ENCODE measurements at regions not wholly inside any gene's neighbourhood (a gene's known extent, or its start where the extent isn't known, plus 50 kb on each side); places are given as distances from the start of the nearest gene placed in this dataset.

- TF ChIP-seq, protein P1, sequence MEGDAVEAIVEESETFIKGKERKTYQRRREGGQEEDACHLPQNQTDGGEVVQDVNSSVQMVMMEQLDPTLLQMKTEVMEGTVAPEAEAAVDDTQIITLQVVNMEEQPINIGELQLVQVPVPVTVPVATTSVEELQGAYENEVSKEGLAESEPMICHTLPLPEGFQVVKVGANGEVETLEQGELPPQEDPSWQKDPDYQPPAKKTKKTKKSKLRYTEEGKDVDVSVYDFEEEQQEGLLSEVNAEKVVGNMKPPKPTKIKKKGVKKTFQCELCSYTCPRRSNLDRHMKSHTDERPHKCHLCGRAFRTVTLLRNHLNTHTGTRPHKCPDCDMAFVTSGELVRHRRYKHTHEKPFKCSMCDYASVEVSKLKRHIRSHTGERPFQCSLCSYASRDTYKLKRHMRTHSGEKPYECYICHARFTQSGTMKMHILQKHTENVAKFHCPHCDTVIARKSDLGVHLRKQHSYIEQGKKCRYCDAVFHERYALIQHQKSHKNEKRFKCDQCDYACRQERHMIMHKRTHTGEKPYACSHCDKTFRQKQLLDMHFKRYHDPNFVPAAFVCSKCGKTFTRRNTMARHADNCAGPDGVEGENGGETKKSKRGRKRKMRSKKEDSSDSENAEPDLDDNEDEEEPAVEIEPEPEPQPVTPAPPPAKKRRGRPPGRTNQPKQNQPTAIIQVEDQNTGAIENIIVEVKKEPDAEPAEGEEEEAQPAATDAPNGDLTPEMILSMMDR (IDR thresholded peaks at IDR 0.05; ENCODE audit: low read depth, low read length), result no peak
- no peak for DNase-seq (ENCODE audit: extremely low read depth, low read depth)
These were observed 208.3 kb upstream of the ZNF608 start for GRCh38 chr5:124954784-124955183.

- TF ChIP-seq, protein P1 (IDR thresholded peaks at IDR 0.05; ENCODE audit: low read depth, low read length), result no peak
- DNase-seq (ENCODE audit: extremely low read depth, low read depth), result no peak
These were observed 210.1 kb upstream of the ZNF608 start for GRCh38 chr5:124956471-124957029.

- TF ChIP-seq, protein P1 (IDR thresholded peaks at IDR 0.05; ENCODE audit: low read depth, low read length), result no peak
- DNase-seq (ENCODE audit: extremely low read depth, low read depth), result no peak
These were observed 210.6 kb upstream of the ZNF608 start for GRCh38 chr5:124957063-124957462.

DNA sequence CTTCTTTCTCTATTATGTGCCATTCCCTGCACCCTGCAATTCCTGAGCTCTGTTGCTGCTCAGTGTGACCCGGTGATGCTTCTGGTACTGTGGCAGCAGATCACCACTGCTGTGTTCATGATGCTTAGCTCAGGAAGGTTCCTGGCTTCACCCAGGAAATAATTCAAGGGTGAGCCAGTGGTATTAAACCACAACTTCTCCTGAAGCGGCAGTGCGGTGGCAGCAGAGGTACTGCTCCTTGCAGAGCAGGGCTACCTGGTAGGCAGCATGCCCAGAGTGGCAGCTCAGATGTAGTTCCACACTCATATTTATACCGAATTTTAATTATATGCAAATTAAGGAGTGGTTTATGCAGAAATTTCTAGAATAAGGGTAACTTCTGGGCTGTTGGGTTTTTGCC, 213.8 kb upstream of the ZNF608 start:
- TF ChIP-seq, protein P1 (IDR thresholded peaks at IDR 0.05; ENCODE audit: low read depth, low read length), result no peak
- no peak for DNase-seq (ENCODE audit: extremely low read depth, low read depth)

- DNase-seq (ENCODE audit: extremely low read depth, low read depth), result no peak
These were observed 215.1 kb upstream of the ZNF608 start for GRCh38 chr5:124961521-124961920.

GRCh38 chr5:124962111-124962510, 215.7 kb upstream of the ZNF608 start:
- no peak for DNase-seq (ENCODE audit: extremely low read depth, low read depth)
- TF ChIP-seq, protein P1 (IDR thresholded peaks at IDR 0.05; ENCODE audit: low read depth, low read length), result no peak

More at GRCh38 chr5:124961521-124961920, 215.1 kb upstream of the ZNF608 start:
- TF ChIP-seq, protein P1 (IDR thresholded peaks at IDR 0.05; ENCODE audit: low read depth, low read length), result no peak

GRCh38 chr5:124962735-124963134, 216.3 kb upstream of the ZNF608 start:
- TF ChIP-seq, protein P1 (IDR thresholded peaks at IDR 0.05; ENCODE audit: low read depth, low read length), result no peak

More at GRCh38 chr5:124962735-124963134, 216.3 kb upstream of the ZNF608 start:
- DNase-seq (ENCODE audit: extremely low read depth, low read depth), result no peak

All from AG09319 (cell line).